ENCODE measurements at regions not wholly inside any gene's neighbourhood (a gene's known extent, or its start where the extent isn't known, plus 50 kb on each side); places are given as distances from the start of the nearest gene placed in this dataset.

DNA sequence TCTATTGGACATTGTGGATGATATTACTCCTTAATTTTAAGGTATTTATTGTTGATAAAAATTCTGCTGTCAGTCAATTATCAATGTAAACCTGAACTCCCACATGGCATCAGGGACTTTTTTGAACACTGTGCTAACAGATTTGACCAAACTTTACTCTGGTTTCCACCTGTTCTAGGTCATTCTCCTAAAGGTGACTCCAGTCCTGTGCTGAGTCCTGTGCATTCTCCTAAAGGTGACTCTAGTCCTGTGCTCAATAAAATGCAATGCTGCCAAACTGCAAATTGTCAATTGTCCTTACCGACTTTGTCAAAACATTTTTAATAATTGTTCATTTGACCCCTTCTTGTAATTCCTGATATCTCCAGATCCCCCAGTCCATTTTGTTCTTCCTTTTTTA is 408.4 kb upstream of the EPHA7 start:
- TF ChIP-seq CTCF (IDR thresholded peaks at IDR 0.05) (no peak), POLR2A (IDR thresholded peaks at IDR 0.05) (no peak)

All from heart left ventricle (tissue), 13 donors.